ENCODE measurements at regions not wholly inside any gene's neighbourhood (a gene's known extent, or its start where the extent isn't known, plus 50 kb on each side); places are given as distances from the start of the nearest gene placed in this dataset.

DNA sequence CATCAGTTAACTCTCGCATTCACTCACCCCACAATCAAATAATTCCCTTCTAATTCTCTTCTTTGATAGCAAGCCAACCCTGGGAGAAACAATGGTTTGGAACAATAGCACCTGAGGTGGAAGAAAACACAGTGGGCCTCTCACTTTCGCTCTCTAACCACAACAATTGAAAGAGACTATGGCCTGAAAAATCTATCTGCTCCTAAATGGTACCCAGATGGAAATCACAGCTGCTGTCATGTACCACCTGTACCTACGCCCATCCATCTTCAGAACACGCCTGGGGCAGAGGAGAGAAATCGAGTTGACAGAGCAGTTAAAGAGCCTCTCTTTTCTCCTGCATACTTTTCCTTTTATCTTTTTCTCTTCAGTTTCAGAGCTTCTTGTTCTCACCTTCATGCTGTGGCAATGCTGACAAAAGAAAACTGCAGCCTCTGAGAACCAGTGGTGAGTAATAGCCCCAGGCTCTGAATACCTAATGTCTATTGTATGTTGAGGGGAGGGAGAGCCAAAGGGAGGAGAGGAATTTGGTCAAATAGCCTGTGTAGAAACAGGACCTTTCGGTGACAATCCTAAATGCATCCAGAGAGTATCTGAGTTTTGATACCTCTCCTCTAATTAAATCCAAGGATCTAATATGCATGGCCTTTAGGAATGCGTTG is 57.7 kb downstream of the ZC3H11B start:
- peak; percentile 74 for DNase-seq
- H3K4me3 ChIP-seq (ENCODE audit: low read length), result no peak overlapping the region
- H3K36me3 ChIP-seq (ENCODE audit: control insufficient read depth, insufficient read depth, low read length), result no peaks in the 10 kb centered on the region
- Mint-ChIP-seq H3K36me3 (ENCODE audit: low read depth) (no peaks in the 10 kb centered on the region), H3K27ac (no peak overlapping the region), H3K4me1 (peaks cover 23% of the 10 kb centered on the region), H3K4me3 (no peak overlapping the region), H3K27me3 (ENCODE audit: insufficient read depth) (peaks cover 14% of the 10 kb centered on the region), H3K9me3 (no peaks in the 10 kb centered on the region)
- H3K27ac ChIP-seq (ENCODE audit: low read depth, low read length), result peak overlapping the region; percentile 75
- H3K9me3 ChIP-seq (ENCODE audit: control insufficient read depth, low read length), result no peaks in the 10 kb centered on the region
- no peak overlapping the region for H3K9ac ChIP-seq (ENCODE audit: extremely low read depth, low read length, poor library complexity, severe bottlenecking)
- TF ChIP-seq, protein P1, sequence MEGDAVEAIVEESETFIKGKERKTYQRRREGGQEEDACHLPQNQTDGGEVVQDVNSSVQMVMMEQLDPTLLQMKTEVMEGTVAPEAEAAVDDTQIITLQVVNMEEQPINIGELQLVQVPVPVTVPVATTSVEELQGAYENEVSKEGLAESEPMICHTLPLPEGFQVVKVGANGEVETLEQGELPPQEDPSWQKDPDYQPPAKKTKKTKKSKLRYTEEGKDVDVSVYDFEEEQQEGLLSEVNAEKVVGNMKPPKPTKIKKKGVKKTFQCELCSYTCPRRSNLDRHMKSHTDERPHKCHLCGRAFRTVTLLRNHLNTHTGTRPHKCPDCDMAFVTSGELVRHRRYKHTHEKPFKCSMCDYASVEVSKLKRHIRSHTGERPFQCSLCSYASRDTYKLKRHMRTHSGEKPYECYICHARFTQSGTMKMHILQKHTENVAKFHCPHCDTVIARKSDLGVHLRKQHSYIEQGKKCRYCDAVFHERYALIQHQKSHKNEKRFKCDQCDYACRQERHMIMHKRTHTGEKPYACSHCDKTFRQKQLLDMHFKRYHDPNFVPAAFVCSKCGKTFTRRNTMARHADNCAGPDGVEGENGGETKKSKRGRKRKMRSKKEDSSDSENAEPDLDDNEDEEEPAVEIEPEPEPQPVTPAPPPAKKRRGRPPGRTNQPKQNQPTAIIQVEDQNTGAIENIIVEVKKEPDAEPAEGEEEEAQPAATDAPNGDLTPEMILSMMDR (conservative IDR thresholded peaks at IDR 0.05), result no peak
- H3K4me1 ChIP-seq (ENCODE audit: control insufficient read depth, insufficient read depth, low read length), result peaks cover 6% of the 10 kb centered on the region
- WGBS, 2 experiments (ENCODE audit: insufficient coverage in 1 of 2, insufficient read length in 1 of 2), result 57 to 68% methylated on average over 4 to 7 of the region's 7 CpGs
- H3K27me3 ChIP-seq (ENCODE audit: control insufficient read depth, insufficient read depth, low read length, poor library complexity, severe bottlenecking), result peaks cover 30% of the 10 kb centered on the region

DNA sequence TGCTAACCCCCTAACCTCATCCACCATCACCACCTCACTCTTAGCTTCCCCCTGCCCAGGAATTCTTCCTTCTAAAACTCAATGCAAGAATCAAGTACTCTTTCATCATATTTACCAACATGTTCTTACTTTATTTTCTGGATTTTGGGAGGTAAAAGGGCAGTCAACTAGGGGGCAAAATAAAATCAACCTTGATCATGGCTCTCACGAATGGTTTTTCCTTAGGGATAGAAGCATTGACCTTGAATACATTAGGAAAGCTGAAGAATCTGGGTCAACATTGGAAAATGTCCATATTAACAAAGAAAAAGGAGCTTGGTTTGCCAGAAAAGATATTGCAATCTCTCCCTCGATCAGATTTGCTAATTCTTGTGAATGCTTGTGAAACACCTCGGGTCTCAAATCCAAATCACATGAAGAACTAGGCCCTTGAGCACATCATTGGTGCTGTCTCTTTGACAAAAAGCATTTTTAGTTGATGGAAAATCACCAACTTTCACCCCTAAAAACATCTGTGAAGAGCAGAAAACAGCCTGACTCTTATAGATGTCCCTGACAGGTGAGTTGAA is 58.9 kb downstream of the ZC3H11B start:
- 89 to 91% methylated on average over 3 of the region's 3 CpGs for WGBS, 2 experiments (ENCODE audit: insufficient coverage in 1 of 2, insufficient read length in 1 of 2)
- Mint-ChIP-seq H3K4me3 (no peak overlapping the region), H3K36me3 (ENCODE audit: low read depth) (no peaks in the 10 kb centered on the region), H3K4me1 (peaks cover 29% of the 10 kb centered on the region), H3K27ac (no peak overlapping the region), H3K9me3 (no peaks in the 10 kb centered on the region), H3K27me3 (ENCODE audit: insufficient read depth) (peaks cover 14% of the 10 kb centered on the region)
- Histone ChIP-seq H3K9me3 (ENCODE audit: control insufficient read depth, low read length) (no peaks in the 10 kb centered on the region), H3K36me3 (ENCODE audit: control insufficient read depth, insufficient read depth, low read length) (no peaks in the 10 kb centered on the region), H3K4me3 (ENCODE audit: low read length) (no peak overlapping the region), H3K4me1 (ENCODE audit: control insufficient read depth, insufficient read depth, low read length) (peaks cover 9% of the 10 kb centered on the region), H3K27ac (ENCODE audit: low read depth, low read length) (no peak overlapping the region), H3K27me3 (ENCODE audit: control insufficient read depth, insufficient read depth, low read length, poor library complexity, severe bottlenecking) (peaks cover 28% of the 10 kb centered on the region), H3K9ac (ENCODE audit: extremely low read depth, low read length, poor library complexity, severe bottlenecking) (no peak overlapping the region)
- no peak for DNase-seq
- TF ChIP-seq, protein P1 (conservative IDR thresholded peaks at IDR 0.05), result no peak

DNA sequence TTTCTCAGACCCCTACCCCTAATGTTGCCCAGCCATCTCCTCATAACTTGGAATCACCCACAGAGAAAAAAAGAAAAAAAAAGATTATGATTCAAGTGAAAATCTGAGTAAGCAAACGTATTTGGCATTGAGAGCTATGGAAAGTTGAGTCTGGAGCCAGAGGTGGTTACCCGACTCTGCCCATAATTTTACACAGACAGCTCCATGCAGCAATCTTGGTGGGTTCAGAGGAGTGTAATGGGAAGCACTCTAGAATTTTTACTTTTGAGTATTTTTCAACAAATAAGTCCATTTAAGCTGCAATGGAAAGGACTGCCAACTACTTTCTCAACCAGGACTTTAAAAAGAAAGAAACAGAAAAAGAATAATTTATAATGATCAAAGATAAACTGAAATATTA is 62.7 kb downstream of the ZC3H11B start:
- H3K4me1 Mint-ChIP-seq, result peaks cover 35% of the 10 kb centered on the region
- H3K36me3 ChIP-seq (ENCODE audit: control insufficient read depth, insufficient read depth, low read length), result no peaks in the 10 kb centered on the region
- H3K4me3 ChIP-seq (ENCODE audit: low read length), result no peak overlapping the region
- H3K27ac Mint-ChIP-seq, result no peak overlapping the region
- no peaks in the 10 kb centered on the region for H3K36me3 Mint-ChIP-seq (ENCODE audit: low read depth)
- H3K4me1 ChIP-seq (ENCODE audit: control insufficient read depth, insufficient read depth, low read length), result peaks cover 8% of the 10 kb centered on the region
- H3K27me3 Mint-ChIP-seq (ENCODE audit: insufficient read depth), result peaks cover 3% of the 10 kb centered on the region
- no peak for DNase-seq
- H3K9me3 Mint-ChIP-seq, result peaks cover 3% of the 10 kb centered on the region
- no peak overlapping the region for H3K9ac ChIP-seq (ENCODE audit: extremely low read depth, low read length, poor library complexity, severe bottlenecking)
- no peak overlapping the region for H3K4me3 Mint-ChIP-seq
- H3K27ac ChIP-seq (ENCODE audit: low read depth, low read length), result no peak overlapping the region
- 90 to 96% methylated on average over 2 of the region's 2 CpGs for WGBS, 2 experiments (ENCODE audit: insufficient coverage in 1 of 2, insufficient read length in 1 of 2)
- H3K9me3 ChIP-seq (ENCODE audit: control insufficient read depth, low read length), result no peaks in the 10 kb centered on the region
- TF ChIP-seq, protein P1 (conservative IDR thresholded peaks at IDR 0.05), result no peak
- peaks cover 18% of the 10 kb centered on the region for H3K27me3 ChIP-seq (ENCODE audit: control insufficient read depth, insufficient read depth, low read length, poor library complexity, severe bottlenecking)
